Kidney glomerular epithelial cell (primary cell): ENCODE measurements at regions not wholly inside any gene's neighbourhood (a gene's known extent, or its start where the extent isn't known, plus 50 kb on each side); places are given as distances from the start of the nearest gene placed in this dataset.
A peak's percentile ranks its signal among the peaks of the same experiment; 100 is the strongest.
"Not testable (repeated sequence)": the region's sequence is repeated elsewhere in the genome, so short reads cannot be mapped to it uniquely, and the experiment has no call there.

Experiments
- DNase-seq: peaks from one replicate; lab custom pipeline; 2025; lab: John Stamatoyannopoulos, UW

DNA sequence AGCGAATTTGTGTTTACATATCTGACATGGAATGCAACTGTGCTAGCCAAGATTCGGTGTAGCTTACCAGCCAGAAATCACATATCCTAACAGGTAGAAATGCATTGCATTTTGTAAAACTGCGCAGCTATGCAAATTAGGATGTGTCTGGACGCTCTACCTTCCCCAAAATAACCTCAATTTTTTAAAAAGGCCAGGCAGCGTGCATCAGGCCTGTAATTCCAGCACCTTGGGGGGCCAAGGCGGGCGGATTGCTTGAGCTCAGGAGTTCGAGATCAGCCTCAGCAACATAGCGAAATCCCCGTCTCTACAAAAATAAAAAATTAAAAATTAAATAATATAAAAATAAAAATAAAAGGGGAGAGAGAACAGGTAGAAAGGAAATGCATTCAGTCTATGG lies 305.0 kb downstream of the TYW1 start:
- DNase-seq, result no peak

DNA sequence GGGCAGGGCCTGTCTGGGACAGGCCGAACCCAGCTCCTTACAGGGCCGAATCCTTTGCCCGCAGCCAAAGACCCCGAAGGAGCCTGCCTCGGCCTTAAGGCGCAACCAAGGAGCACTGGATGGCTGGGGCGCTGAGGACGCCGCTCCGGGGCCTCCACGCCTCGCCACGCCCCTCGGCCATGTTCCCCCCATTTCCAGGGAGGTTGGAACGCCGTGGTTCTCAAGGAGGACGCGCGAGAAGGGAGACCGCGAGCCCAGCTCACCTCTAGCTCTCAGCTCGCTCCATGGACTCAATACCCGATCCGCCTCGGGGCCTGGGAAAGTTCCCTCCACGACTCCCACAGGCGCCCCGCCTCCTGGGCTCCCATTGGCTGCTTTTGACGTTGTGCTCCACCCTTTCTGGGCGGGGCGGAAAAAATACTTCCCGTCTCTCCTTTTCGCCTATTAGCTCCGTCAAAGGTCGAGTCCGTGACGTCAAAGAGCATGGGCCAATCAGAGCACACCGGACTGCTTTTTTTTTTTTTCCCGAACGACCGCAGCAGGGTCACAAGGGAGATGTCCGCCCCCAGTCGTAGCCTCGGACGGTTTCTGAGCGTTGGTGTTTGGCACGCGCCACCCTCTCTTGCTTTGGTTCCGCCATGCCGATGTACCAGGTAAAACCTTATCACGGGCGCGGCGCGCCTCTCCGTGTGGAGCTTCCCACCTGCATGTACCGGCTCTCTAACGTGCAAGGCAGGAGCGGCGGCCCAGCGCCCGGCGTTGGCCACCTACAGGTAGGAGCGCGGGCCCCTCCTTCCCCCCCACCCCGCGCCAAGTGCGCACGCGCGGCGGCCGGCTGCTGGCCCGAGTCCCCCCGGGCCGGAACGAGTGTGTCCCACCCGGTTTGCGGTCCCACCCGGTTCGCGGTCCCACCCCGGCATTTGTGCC lies 305.7 kb downstream of the TYW1 start:
- DNase-seq, result peak; percentile 97

DNA sequence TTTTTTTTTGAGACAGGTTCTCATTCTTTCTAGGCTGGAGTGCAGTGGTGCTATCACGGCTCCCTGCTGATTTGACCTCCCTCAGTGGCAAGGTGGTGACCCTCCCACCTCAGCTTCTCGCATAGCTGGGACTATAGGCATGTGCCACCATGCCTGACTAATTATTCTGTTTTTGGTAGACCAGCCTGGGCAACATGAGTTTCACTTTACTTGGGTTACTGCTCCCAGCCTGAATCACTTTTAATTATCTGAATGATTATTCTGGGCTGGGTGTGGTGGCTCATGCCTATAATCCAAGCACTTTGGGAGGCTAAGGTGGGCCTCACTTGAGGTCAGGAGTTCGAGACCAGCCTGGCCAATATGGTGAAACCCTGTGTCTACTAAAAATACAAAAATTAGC lies 308.2 kb downstream of the TYW1 start:
- DNase-seq, result not testable (repeated sequence)

DNA sequence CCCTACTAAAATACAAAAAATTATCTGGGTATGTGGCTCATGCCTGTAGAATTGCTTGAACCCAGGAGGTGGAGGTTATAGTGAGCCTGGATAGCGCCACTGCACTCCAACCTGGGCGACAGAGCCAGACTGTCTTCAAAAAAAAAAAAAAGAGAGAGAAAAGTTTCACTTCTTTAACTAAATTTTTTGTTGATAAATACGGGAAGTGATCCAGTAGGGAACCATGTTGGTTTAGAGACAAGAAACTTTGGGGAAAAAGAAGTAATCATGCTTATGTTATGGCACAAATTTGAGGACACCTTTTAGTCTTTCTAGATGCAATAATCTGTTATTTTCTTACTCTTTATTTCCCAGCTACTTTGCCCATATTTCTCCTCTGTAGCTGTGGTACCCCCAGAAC lies 309.7 kb downstream of the TYW1 start:
- DNase-seq, result no peak

DNA sequence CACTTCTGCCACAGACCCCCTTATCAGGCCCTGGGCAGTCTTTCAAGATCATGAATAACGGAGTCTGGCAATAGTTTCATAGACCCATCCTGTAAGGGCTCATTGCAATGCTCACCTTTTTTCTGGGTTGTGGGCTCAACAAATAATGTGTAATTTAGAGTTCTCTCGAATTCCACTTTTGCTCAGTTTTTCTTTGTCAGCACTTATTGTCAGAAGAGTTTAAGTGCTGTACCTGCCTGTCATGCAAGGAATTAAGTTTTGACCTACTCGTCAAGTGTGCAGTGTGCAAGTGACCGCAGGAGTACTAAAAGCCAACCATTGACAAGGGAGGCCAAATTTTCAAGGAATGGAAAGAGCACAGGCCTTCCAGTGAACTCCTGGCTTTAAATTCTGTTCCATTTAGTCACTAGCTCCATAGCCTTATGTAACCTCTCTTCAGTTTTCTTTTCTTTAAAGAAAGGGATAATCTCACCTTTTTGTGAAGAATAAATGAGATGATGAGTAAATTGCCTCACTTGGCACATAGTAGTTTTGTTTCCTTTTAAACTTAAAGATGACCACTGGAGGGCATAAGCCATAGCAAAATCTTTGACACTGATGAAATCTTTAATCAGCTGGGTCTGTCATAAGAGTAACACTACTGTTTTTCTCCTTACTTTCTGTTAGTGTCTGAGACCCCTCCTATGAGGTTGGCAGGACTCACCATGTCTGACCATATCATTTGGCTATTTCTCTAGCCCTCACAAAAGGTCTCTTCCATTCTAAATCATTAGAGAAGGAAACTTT lies 313.3 kb downstream of the TYW1 start:
- DNase-seq, result no peak

DNA sequence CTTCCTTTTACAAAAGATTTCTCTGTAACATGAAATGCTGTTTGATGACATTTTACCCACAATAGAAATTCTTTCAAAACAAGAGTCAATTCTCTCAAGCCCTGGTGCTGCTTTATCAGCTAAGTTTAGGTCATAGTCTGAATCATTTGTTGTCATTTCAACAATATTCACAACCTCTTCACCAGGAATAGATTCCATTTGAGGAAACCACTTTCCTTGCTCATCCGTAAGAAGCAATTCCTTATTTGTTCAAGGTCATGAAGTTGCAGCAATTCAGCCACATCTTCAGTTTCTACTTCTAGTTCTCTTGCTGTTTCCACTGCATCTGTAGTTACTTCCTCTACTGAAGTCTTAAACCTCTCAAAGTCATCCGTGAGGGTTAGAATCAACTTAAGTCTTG lies 315.3 kb downstream of the TYW1 start:
- no peak for DNase-seq

DNA sequence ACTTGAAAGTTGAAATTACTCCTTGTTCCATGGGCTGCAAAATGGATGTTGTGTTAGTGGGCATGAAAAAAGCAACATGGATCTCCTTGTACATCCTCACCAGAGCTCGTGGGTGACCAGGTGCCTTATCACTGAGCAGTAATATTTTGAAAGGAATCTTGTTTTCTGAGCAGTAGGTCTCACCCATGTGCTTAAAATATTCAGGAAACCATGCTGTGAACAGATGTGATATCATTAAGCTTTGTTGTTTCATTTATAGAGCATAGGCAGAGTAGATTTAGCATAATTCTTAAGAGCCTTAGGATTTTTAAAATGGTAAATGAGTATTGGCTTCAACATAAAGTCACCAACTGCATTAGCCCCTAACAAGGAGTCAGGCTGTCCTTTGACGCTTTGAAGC lies 316.6 kb downstream of the TYW1 start:
- DNase-seq, result no peak

DNA sequence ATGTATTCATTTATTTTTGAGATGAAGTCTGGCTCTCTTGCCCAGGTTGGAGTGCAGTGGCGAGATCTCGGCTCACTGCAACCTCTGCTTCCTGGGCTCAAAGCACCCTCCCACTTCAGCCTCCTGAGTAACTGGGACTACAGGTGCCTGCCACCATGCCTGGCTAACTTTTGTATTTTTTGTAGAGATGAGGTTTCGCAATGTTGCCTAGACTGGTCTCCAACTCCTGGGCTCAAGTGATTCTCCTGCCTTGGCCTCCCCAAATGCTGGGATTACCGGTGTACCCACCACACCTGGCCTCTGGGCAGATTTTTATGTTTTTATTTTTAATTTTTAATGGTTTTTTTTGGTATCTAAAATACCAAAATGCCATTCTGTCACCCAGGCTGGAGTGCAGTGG lies 320.3 kb downstream of the TYW1 start:
- DNase-seq, result not testable (repeated sequence)

DNA sequence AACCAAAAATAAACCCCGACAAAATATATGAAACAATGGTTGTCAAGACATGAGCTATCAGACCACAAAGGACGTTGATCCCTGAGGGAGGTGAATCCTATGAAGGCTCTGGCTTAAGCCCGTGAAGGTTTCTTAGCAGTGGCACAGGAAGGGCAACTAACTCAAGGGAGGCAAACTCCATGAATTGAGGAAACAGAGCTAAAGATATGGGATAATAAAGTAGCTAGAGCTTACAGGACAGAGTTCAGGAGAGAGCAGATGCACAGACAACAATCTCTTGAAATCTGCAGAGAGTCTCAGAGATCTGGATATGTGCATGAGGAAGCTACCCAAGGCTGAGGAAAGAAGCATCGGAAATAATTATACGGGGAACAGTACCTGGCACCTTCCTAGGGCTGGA lies 331.6 kb downstream of the TYW1 start:
- DNase-seq, result not testable (repeated sequence)

DNA sequence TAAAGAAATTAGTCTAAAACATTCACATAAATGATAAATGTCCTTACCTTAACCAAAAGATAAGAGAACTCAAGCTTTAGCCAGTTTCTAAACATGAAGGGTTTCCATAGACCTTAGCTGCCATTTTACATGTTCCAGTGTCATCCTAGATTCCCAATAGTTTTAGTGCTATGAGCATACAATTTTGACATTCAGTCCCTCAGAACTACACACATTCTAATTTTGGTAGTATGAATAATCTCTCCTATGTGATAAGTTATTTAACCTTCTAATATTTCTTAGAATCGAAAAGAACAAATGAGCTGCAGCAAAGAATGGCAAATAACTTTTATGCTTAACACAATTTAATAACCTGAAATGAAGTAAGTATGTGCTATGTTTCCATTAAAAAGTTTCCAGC lies 338.5 kb downstream of the TYW1 start:
- not testable (repeated sequence) for DNase-seq

DNA sequence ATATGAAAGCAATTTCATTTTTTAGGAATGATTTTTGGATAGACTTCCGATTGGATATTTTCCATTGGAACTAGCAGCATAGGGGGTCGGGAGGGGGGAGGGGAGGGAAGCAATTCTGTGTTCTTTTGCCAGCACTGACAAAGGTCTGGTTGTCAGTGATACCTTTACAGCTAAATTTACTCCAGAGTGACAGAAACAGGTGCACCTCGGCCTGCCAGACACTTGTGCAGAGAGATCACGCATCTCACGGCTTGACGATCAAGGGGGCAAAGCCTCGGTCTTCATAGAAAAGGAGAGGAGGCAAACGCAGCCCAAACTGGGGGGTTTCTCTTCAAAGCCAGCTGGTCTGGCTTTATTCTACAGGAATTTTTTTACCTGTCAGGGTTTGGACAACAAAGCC lies 339.0 kb downstream of the TYW1 start:
- not testable (repeated sequence) for DNase-seq

DNA sequence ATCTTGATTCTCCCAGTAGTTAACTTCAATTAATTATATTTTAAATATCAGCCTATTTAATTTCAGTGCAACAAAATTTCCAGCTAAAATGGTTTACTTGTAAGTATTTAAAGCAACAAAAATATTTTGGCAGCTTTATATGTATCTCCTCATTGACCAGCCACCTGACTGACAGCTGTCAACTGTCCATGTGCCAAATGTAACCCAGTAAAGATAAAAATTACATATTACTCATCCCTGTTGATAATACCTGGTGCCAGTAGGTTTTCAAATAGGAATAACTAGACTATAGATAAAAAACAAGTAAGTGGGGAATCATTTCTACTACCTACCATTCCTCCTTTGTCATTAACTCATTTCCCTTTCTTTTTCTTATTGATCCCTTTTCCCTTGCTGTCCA lies 341.9 kb downstream of the TYW1 start:
- not testable (repeated sequence) for DNase-seq

DNA sequence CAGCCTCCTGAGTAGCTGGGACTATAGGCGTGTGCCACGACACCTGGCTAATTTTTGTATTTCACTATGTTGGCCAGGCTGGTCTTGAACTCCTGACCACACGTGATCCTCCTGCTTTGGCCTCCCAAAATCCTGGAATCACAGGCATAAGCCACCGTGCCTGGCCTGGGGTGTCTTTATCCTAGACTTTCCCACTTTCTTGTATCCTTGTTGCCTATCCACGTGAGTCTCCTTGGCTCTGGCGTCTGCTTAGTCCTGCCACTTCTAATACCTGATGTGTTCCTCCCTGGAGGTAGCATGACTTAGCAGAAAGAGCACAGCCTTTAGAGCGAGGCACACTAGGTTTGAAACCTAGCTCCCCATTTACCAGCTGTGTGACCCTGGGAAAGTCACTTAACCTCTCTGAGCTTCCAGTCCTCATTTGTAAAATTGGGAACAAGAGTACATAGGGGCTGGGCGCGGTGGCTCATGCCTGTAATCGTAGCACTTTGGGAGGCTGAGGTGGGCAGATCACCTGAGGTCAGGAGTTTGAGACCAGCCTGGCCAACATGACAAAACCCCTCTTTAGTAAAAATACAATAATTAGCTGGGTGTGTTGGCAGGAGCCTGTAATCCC lies 344.6 kb downstream of the TYW1 start:
- no peak for DNase-seq

DNA sequence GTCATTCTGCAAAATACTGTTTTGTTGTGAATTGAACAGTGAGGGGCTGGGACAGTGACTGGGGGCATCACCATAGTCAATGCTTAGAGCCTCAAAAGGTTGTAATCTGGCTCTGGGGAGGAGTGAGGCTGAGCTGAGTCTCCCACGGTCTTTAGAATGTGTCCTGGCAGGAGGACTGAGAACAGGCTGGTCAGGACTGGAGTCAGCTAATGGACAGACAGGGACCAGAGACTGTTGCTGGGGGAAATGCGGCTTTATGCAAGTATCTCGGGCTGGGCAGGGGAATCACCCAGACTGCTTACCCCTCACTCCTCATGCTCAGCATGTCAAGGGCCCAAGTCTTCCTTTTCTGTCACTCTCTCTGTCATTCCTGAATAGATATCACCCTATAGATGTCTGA lies 346.5 kb downstream of the TYW1 start:
- no peak for DNase-seq

DNA sequence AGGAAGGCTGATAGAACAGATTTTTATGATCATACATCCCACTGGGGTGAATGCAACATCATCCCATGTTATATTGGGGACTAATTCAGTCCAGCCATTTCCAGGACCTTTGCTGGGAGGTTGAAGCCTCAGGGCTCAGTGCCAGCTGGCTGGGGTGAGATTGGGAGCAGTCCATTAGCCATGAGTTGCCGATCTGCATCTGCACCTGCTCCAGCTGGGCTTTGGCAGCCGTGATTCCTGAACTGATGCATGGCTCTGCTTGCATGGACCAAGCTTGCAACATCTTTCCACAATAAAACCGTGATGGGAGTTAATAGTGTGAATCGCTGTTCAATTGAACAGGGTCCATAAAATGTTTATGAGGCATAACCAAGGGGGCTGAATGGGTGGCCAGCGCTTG lies 346.9 kb downstream of the TYW1 start:
- no peak for DNase-seq

DNA sequence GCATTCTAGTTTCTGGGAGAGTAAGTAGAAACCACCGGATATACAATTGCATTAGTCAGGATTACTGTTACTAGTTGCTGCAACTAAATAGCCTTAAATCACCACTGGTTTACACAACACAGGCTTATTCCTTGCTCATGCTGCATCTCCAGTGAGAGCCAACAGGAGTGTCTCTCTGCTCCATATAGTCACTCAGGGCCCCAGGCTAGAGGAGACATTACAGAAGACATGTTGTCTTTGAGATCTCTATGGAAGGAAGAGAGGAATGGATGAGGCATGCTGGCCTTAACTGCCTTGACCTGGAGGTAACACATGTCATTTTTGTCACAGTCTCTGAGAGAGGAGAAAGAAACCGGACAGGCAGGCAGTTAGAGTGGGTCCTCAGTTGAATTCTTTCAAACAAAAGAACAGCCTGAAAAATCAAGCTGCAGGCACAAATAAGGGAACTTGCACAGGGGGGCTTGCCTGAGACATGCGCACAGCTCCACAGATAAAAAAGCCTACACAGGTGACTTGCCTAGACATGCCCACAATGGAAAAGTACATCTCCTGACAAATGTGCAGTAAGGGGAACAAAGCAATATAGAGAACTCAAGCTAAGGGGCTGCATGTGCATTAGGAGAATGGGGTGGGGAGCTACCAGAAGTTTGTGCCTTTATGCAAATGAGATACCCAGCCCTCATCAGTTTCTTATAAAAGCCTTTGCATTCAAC lies 348.0 kb downstream of the TYW1 start:
- DNase-seq, result no peak

DNA sequence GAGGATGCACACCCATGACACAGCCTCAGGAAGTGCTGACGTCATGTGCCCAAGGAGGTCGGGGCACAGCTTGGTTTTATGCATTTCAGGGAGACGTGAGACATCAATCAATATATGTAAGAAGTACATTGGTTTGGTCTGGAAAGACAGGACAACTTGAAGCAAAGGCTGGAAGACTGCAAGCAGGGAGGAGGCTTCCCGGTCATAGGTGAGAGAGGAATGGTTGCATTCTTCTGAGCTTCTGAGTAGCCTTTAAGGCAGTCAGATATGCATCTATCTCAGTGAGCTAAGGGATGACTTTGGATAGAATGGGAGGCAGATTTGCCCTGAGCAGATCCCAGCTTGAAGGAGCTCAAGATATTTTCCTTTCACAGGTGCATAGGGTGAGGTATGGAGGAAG lies 349.5 kb downstream of the TYW1 start:
- no peak for DNase-seq

DNA sequence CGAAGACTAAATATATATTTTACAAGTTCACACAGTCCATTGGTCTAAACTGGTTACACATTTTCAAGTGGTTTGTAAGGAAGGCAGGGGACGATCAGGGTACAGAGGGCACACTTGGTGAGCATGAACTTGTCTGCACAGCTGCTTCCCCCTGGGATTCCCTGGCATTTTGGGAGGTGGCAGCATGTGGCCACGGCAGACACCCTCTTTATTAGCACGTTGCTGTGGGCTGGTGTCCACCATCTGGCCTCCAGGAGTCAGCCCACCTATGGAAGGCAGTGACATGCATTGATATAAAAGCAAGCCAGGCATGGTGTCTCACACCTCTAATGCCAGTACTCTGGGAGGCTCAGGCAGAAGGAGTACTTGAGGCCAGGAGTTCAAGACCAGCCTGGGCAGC lies 350.2 kb downstream of the TYW1 start:
- DNase-seq, result no peak

DNA sequence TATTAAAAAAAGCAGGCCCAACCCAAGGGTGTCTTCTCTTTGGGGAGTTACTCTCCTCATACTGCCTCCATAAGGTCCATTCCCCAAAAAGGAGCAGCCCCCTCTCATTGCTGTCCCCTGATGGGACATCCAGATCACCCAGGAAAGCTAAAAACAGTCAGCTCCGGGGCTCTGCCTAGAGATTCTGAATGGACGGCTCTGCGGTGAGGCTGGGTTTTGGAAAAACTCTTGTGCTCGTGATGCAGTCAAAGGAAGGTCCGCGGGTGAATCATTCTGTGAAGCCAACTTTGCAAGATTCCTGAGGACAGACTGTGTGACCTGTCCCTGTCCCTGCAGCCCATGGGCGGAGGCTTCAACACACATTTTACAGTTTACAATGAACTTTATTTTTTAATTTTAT lies 351.5 kb downstream of the TYW1 start:
- DNase-seq, result no peak

DNA sequence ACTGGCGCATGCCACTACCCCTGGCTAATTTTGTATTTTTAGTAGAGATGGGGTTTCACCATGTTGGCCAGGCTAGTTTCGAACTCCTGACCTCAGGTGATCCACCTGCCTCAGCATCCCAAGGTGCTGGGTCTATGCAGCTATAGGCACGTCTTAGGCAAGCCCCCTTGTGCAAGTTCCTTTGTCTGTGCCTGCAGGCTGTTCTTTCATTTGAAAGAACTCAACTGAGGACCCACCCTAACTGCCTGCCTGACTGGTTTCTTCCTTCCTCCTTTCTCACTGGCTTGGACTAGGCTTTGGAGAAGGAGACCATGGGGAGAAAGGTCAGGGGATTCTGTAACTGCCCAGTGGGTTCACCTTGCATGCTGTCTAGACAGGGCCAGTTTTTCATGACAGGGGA lies 361.0 kb downstream of the TYW1 start:
- DNase-seq, result not testable (repeated sequence)

DNA sequence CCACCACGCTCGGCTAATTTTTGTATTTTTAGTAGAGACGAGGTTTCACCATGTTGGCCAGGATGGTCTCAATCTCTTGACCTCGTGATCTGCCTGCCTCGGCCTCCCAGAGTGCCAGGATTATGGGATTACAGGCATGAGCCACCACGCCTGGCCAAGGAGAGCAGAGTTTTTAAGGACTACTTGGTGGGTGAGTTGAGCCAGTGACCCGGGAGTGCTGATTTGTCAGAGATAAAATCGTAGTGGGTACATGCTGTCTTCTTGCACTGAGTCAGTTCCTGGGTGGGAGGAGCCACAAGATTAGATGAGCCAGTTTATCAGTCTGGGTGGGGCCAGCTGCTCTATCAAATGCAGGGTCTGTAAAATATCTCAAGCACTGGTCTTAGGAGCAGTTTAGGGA lies 361.7 kb downstream of the TYW1 start:
- DNase-seq, result not testable (repeated sequence)

DNA sequence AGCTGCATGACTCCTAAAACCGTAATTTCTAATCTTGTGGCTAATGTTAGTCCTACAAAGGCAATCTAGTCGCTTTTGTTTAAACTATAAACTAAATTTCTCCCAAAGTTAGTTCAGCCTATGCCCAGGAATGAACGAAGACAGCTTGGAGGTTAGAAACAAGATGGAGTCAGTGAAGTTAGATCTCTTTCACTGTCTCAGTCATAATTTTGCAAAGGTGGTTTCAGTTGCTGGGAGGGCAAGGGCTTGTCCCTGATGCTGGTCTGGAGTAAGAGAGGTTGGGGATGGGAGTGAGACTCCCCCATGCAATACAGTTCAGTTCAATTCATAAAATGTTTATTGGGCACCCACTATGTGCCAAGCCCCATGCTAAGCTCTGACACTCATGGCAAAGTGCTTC lies 362.1 kb downstream of the TYW1 start:
- not testable (repeated sequence) for DNase-seq
